ENCODE measurements at regions not wholly inside any gene's neighbourhood (a gene's known extent, or its start where the extent isn't known, plus 50 kb on each side); places are given as distances from the start of the nearest gene placed in this dataset.

- no peak overlapping the region for H3K27ac Mint-ChIP-seq
- H3K9me3 Mint-ChIP-seq, result no peaks in the 10 kb centered on the region
- no peak overlapping the region for H3K4me3 Mint-ChIP-seq
- no peaks in the 10 kb centered on the region for H3K36me3 Mint-ChIP-seq (ENCODE audit: low read depth)
- CTCF ChIA-PET, result interaction anchor here (0.7 to 2.4 kb wide), 4 partner anchors 38 to 1286 kb away, joined by 3 to 10 read pairs (median 4); no protein-coding TSS in a partner anchor
- H3K4me1 Mint-ChIP-seq, result no peaks in the 10 kb centered on the region
- H3K27me3 Mint-ChIP-seq, result peaks cover 13% of the 10 kb centered on the region
- POLR2A ChIA-PET, result no interaction called here
- no peak for DNase-seq
These were observed 51.2 kb upstream of the CAPRIN2 start for GRCh38 chr12:30805959-30806358.

Data from activated CD4-positive, alpha-beta memory T cell treated with anti-CD3 and anti-CD28 coated beads, Interleukin-2, amount 10 ng/mL, durations not matched to agents 7 days and 5 days (primary cell).